Lung microvascular endothelial cell (primary cell): ENCODE measurements at regions not wholly inside any gene's neighbourhood (a gene's known extent, or its start where the extent isn't known, plus 50 kb on each side); places are given as distances from the start of the nearest gene placed in this dataset.
"Not testable (repeated sequence)": the region's sequence is repeated elsewhere in the genome, so short reads cannot be mapped to it uniquely, and the experiment has no call there.

ENCODE experiments used
- DNase-seq, 2 donors: peaks; one replicate each; pipeline versions ENCODE4 v3.0.0 to v3.0.0-alpha.2; 2010; ENCODE audit warnings: low read depth in 2 of 2

GRCh38 chr5:143537056-143537455 is 133.6 kb upstream of the NR3C1 start:
- no peak for DNase-seq

DNA sequence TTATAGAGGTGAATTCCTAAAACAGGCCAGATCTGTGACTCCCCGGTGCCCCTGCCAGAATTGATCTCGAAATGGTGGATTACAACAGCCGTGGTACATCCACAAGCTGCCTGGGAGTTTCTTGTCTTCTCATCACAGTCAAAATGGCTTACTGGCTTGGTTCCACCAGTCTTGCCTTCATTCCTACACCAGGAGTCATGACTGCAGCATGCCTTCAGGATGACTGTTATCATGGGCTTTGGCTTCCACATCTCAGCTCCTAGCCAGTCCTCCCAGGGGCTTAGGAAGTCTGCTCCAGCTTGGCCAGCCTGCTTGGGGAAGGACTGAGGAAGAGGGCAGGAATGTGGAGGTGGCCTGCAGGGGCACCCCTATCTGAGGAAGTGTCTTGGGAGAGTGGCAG is 132.9 kb upstream of the NR3C1 start:
- peak in 1 of 2 donors; percentile 70 for DNase-seq

GRCh38 chr5:143534761-143535154 is 131.3 kb upstream of the NR3C1 start:
- DNase-seq, result no peak

DNA sequence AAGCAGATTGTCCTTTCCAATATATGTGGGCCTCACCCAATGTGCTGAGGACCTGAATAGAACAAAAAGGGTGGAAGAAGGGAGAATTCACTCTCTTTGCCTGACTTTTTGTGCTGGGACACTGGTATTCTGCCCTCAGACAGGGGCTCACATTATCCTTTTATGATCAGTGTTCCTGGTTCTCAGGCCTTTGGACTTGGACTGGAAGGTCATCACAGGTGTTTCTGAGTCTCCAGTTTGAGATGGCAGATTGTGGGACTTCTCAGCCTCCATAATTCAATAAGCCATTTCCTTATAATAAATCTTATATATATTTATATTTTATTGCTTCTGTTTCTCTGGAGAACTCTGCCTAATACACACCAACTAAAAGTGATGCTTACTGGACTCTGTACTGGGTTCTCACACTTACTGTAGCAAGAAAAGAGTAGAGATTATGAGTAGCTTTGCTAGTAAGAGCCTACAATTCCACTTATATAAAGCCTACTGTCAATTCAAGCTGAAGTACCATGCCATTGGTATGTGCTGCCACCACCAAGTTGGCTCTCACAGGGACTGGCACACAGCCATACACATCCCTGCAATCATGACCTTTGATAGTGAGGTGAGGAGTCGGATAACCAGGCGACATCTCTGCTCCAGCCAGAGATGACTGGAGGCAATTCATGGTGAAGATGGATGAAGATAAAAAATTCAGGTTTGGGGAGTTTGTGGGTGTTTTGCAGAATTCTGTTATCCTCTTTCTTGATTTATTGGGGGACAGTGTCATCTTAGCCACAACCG is 130.7 kb upstream of the NR3C1 start:
- no peak for DNase-seq

DNA sequence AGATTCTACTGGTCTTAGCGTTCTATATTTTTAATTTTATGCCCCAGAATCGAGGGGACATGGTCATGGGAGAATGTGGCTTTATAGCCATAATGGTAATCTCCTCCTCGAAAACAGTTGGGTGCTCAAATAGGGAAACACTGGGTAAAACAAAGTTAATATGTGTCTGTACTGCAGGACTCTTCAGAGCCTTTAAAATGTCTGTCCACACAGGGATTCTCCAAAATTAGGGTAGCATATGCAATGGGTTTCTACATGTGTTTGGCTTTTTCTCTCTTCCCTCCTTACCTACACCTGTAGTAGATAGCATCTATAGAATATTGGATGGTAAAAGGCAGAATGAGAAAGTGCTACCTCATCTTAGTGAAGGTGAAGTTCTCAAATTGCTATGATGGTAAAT is 130.0 kb upstream of the NR3C1 start:
- no peak for DNase-seq

GRCh38 chr5:143527808-143528207 is 124.3 kb upstream of the NR3C1 start:
- DNase-seq, result peak in 1 of 2 donors; percentile 2

DNA sequence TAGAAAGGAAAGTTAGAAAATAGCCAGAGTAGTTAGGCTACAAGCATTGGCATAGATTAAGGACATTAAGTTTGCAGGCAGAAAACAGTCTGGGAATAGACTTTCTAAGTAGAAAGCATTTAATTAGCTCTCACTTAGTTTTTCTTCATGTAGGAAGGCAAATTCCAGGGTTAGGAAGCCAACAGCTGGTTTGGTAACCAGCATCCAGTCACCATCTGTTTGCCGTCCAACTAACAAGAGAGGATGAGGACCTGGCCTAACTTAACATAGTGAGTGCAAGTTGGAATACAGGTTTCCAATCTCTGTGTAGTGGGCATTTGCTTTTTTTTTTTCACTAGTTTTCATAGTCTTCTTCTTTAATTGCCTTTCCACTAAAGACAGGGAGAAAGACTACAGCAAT is 121.7 kb upstream of the NR3C1 start:
- DNase-seq, result no peak

DNA sequence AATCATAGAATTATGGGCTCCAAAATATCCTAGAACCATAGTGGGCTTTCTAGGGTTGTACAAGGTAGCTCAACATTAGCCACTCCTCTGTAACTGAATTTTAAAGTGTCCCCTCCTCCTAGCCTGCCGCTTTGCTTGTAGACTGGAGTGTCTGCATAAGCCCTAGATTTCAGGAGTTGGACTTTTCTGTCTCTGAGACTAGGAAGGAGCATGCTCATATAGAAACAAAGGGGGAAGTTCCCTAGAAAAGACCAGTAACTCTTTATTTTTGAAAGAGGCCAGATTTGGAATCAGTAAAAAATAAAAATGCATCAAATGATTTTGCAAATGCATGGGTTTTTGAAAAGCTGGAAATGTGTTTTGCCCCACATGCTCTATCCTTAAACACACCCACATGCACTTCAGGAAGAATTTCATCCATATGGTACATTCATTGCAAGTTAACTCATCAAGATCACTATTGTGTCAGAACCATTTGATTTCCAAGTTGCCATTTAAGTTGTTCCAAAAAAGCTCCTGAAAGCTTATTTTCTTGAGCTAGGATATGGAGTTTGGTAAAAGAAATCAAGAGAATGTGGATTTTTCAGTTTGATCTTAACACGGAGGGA is 121.0 kb upstream of the NR3C1 start:
- DNase-seq, result no peak

DNA sequence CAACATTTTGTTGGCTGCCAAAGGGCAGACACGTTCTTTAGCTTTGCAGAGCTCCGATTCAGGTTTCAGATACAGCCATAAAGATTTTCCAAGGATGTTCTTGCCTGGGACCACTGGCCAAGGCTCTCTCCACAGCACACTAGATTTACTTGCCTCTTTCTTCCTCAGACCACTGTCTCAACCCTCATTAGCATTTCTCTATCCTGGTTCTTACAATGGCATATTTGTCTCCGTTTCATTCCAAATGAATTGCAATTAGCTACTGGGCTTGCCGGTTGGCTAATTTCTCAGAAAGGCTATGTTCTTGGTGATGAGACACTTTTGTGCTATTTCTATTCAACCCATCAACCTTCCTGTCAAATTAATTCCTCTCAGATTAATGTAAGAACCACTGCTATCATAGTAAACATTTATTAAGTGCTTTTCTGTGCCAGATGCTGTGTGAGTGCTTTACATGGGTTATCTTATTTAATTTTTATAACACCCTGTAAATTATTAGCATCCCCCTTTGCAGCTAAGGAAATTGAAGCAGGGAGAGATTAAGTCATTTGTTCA is 118.4 kb upstream of the NR3C1 start:
- DNase-seq, result no peak

DNA sequence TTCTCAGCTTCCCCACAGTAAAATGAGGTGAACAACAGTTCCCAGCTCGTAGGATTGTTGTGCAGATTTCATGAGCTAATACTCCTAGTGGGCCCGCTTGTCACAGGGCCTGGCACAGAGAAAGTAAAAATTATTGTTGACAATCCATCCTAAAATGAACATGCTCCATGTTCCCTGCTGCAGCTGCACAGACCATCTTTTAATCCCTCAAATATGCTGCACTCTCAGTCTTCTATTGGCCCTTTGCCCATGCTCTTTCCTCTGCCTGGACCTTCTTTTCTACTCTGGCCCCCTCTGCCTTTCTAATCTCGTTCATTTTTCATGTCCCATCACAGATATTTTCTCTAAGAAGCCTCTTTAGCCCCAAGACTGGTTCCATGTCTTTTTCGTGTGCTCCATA is 117.7 kb upstream of the NR3C1 start:
- DNase-seq, result no peak

- DNase-seq, result not testable (repeated sequence)
Observed at GRCh38 chr5:143519215-143519614, 115.7 kb upstream of the NR3C1 start.

- DNase-seq, result not testable (repeated sequence)
Observed at GRCh38 chr5:143517824-143518223, 114.3 kb upstream of the NR3C1 start.

GRCh38 chr5:143516249-143516648 is 112.8 kb upstream of the NR3C1 start:
- no peak for DNase-seq

GRCh38 chr5:143515829-143516228 is 112.3 kb upstream of the NR3C1 start:
- no peak for DNase-seq

- no peak for DNase-seq
Observed at GRCh38 chr5:143514616-143515335, 111.3 kb upstream of the NR3C1 start.

DNA sequence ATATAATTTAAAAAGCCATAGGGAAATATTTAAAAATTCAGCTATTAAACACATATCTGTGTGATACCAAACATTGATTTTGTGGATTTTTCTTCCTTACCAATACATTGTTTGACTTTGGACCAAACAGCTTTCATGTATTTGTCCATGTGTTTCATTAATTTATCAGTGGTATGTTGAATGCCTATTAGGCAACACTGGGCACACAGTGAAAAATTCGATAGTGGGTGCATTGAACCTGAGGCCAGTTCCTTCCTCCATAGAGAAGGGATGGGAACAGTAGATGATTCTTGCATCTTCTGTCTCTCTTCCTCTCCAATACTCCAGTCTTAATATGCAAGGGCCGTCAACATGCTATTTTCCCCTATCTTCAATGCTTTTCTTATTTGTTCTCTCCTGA is 110.2 kb upstream of the NR3C1 start:
- DNase-seq, result no peak

- DNase-seq, result no peak
Observed at GRCh38 chr5:143511736-143512135, 108.2 kb upstream of the NR3C1 start.

- no peak for DNase-seq
Observed at GRCh38 chr5:143509758-143510221, 106.3 kb upstream of the NR3C1 start.

GRCh38 chr5:143506836-143507552 is 103.5 kb upstream of the NR3C1 start:
- DNase-seq, result peak in 1 of 2 donors; percentile 59

- DNase-seq, result no peak
Observed at GRCh38 chr5:143505934-143506333, 102.4 kb upstream of the NR3C1 start.

DNA sequence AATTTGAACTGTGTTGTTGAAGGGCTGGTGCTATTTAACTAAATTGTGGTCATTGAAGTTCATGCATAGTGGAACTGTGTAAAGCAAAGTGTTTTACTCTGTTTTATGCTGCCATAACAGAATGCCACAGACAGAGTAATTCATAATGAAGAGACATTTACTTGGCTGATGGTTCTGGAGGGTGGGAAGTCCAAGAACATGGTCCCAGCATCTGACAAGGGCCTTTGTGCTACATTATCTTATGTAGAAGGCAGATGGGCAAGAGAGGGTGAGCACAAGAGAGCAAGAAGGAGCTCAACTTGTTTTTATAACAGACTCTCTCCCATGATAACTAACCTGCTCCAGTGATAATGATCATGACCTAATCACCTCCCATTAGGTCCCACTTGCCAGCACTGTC is 101.9 kb upstream of the NR3C1 start:
- DNase-seq, result no peak
